Transverse colon (tissue), 4 donors: ENCODE measurements at regions not wholly inside any gene's neighbourhood (a gene's known extent, or its start where the extent isn't known, plus 50 kb on each side); places are given as distances from the start of the nearest gene placed in this dataset.

Source experiments
- CTCF ChIP-seq, 5 experiments: fragments of 200-600 bp in 3 of 5; fragments of 450-650 bp in 2 of 5; sonication (generic) in 3 of 5; IDR thresholded peaks; 1 replicate in 2 of 5; 2 replicates in 3 of 5; pipeline ENCODE4 v1.5.1; 2016 to 2017; ENCODE audit warnings: antibody characterized with exemption in 5 of 5, inconsistent platforms in 3 of 5, mild to moderate bottlenecking in 2 of 5, moderate library complexity in 1 of 5
- POLR2A ChIP-seq: fragments of 450-650 bp; IDR thresholded peaks from one replicate; pipeline ENCODE4 v1.6.1; 2016; ENCODE audit warnings: antibody characterized with exemption, mild to moderate bottlenecking, moderate library complexity
- POLR2AphosphoS5 ChIP-seq, 3 donors: sonication (generic); formaldehyde crosslinking; IDR thresholded peaks; one replicate each; pipeline ENCODE4 v1.6.1; 2016; ENCODE audit warnings: antibody characterized with exemption in 3 of 3

- TF ChIP-seq CTCF (IDR thresholded peaks at IDR 0.05) (no peak), POLR2A (no peak), POLR2AphosphoS5 (IDR thresholded peaks at IDR 0.05) (no peak)
These were observed 110.2 kb downstream of the HTR1B start for GRCh38 chr6:77353129-77353528.
